K562 (cell line): ENCODE measurements at regions not wholly inside any gene's neighbourhood (a gene's known extent, or its start where the extent isn't known, plus 50 kb on each side); places are given as distances from the start of the nearest gene placed in this dataset.
A peak's percentile ranks its signal among the peaks of the same experiment; 100 is the strongest.

Source experiments
- CHD4 ChIP-seq: fragments of 200-600 bp; sonication (generic); IDR thresholded peaks from 3 replicates; pipeline ENCODE4 v1.6.1; 2012; ENCODE audit warnings: low read depth, mild to moderate bottlenecking, mixed read lengths, low read length, inconsistent platforms; ENCODE audit not compliant: insufficient read depth, insufficient replicate concordance, poor library complexity, severe bottlenecking
- CLOCK ChIP-seq: fragments of 250-450 bp; sonication (Bioruptor Pico); IDR thresholded peaks from 2 replicates; pipeline ENCODE4 v1.4.0; 2020; ENCODE audit warnings: mild to moderate bottlenecking, moderate library complexity, borderline replicate concordance
- CUX1 ChIP-seq: fragments of 200-800 bp; sonication (Bioruptor generic); IDR thresholded peaks from 2 replicates; pipeline ENCODE4 v1.6.1; 2016; ENCODE audit warnings: missing genetic modification characterization, missing compliant biosample characterization
- EGR1 ChIP-seq: fragments of 450-650 bp; conservative IDR thresholded peaks from 2 replicates; pipeline ENCODE4 v1.6.1; 2017; ENCODE audit warnings: mild to moderate bottlenecking
- FOS ChIP-seq: IDR thresholded peaks from 3 replicates; pipeline ENCODE4 v1.6.1; 2011; ENCODE audit not compliant: insufficient read length; ENCODE audit errors: extremely low read depth
- HNRNPK ChIP-seq: fragments of 200-400 bp; formaldehyde crosslinking; IDR thresholded peaks from one replicate; pipeline ENCODE4 v1.6.1; 2018; ENCODE audit warnings: mild to moderate bottlenecking, low read depth, low read length; ENCODE audit not compliant: poor library complexity, severe bottlenecking
- KDM2B ChIP-seq: fragments of 250-450 bp; sonication (Bioruptor Pico); IDR thresholded peaks from 2 replicates; pipeline ENCODE4 v1.8.0; 2021; ENCODE audit warnings: mild to moderate bottlenecking, moderate library complexity
- MTF1 ChIP-seq: fragments of 250-450 bp; sonication (Bioruptor Pico); IDR thresholded peaks from 2 replicates; pipeline ENCODE4 v1.9.0; 2021; ENCODE audit warnings: moderate library complexity, mild to moderate bottlenecking, inconsistent platforms, borderline replicate concordance
- NFE2 ChIP-seq: IDR thresholded peaks from 2 replicates; pipeline ENCODE4 v1.6.1; 2014; ENCODE audit warnings: antibody characterized with exemption, low read depth
- PRPF4 ChIP-seq: fragments of 200-400 bp; formaldehyde crosslinking; IDR thresholded peaks from one replicate; pipeline ENCODE4 v1.6.1; 2017; ENCODE audit warnings: low read length, low read depth, mild to moderate bottlenecking; ENCODE audit not compliant: insufficient read depth, poor library complexity, severe bottlenecking
- ZC3H4 ChIP-seq: sonication (generic); formaldehyde crosslinking; IDR thresholded peaks from 2 replicates; pipeline ENCODE4 v1.9.0; 2021; ENCODE audit warnings: missing genetic modification reagents, borderline replicate concordance
- ZFP1 ChIP-seq: fragments of 450-650 bp; formaldehyde crosslinking; IDR thresholded peaks from 2 replicates; pipeline ENCODE4 v1.4.0; 2020; ENCODE audit warnings: mild to moderate bottlenecking, mixed read lengths
- ZNF277 ChIP-seq: fragments of 250-450 bp; sonication (Bioruptor Pico); IDR thresholded peaks from 2 replicates; pipeline ENCODE4 v1.8.0; 2022; ENCODE audit warnings: inconsistent platforms, mild to moderate bottlenecking, moderate library complexity, borderline replicate concordance
- ZNF316 ChIP-seq: fragments of 450-650 bp; IDR thresholded peaks from 2 replicates; pipeline ENCODE4 v1.6.1; 2016
- ZNF77 ChIP-seq: fragments of 250-450 bp; sonication (Bioruptor Pico); IDR thresholded peaks from 2 replicates; pipeline ENCODE4 v1.5.0; 2020
- TF ChIP-seq, protein P1 (sequence below): sonication (generic); formaldehyde crosslinking; IDR thresholded peaks from 2 replicates; pipeline ENCODE4 v1.8.0; 2022; ENCODE audit warnings: mild to moderate bottlenecking, missing genetic modification reagents

DNA sequence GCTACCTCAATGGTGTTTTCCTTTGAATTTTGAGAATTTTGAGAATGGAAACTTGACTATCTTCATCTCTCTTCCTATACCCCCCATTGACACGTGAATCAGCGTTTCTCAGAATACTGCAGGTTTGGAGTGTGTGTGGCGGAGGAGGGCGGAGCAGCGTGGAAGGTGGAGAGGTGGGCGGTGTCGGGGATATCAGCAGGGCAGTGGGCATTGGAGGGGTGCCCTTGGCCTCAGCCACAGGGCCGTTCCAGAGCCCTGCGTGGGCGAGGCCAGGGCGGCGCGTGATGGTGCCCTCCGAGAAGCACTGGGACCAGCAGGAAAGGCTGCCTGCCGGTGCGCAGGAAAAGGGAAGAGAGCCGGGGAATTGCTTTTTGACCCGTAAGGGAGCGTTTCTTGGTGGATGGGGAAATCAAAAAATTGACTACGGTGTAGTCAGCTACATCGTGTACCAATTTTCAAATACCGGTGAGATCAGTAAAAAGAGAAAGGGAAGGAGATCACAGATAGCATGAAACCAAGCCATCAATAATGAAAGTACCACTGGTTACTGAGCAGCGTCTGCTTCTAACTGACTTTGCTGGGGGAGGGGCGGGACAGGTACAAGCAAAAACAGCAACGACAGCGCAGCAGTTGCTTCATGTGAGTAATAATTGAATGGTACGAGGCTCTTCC lies 82.7 kb upstream of the DUSP22 start (continued):
- no peak for TF ChIP-seq CUX1 (CRISPR knock-in tag)
- no peak for TF ChIP-seq MTF1 (CRISPR knock-in tag)
- no peak for TF ChIP-seq HNRNPK
- no peak for TF ChIP-seq KDM2B (CRISPR knock-in tag)
- TF ChIP-seq FOS = no peak
- peak; percentile 56 for TF ChIP-seq EGR1
- TF ChIP-seq ZC3H4 (CRISPR knock-in tag) = no peak
- no peak for TF ChIP-seq CLOCK (CRISPR knock-in tag)
- TF ChIP-seq ZNF316 = peak; percentile 36; the same call in 1 of the 2 replicates
- TF ChIP-seq ZFP1 (CRISPR knock-in tag) = no peak
- TF ChIP-seq NFE2 = peak; percentile 62; the same call in 1 of the 2 replicates
- no peak for TF ChIP-seq ZNF77
- TF ChIP-seq PRPF4 = no peak
- TF ChIP-seq, protein P1, sequence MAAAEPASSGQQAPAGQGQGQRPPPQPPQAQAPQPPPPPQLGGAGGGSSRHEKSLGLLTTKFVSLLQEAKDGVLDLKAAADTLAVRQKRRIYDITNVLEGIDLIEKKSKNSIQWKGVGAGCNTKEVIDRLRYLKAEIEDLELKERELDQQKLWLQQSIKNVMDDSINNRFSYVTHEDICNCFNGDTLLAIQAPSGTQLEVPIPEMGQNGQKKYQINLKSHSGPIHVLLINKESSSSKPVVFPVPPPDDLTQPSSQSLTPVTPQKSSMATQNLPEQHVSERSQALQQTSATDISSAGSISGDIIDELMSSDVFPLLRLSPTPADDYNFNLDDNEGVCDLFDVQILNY (CRISPR knock-in tag) = no peak
- no peak for TF ChIP-seq ZNF277 (CRISPR knock-in tag)
- no peak for TF ChIP-seq CHD4
